ENCODE measurements at regions not wholly inside any gene's neighbourhood (a gene's known extent, or its start where the extent isn't known, plus 50 kb on each side); places are given as distances from the start of the nearest gene placed in this dataset.

DNA sequence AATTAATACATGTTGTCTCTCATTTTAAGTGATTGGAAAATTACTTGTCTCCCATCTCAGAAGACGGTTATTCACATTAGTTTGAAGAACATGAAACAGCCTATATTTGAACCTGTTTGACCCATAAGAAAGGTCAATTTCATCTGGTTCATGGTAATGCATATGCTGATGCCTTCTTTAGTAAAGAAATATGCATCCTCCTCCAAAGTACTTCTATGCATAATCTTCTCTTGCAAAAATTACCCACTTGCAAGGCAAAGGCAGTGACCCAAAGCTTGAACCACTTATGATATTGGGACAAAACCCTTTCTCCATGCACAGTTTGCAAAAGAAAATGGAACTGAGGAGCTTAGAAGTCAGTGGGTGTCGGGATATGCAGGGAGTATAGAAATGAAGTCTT is 65.4 kb upstream of the IRX1 start:
- no peaks in the 10 kb centered on the region for H3K9me1 ChIP-seq (ENCODE audit: control insufficient read depth, insufficient read depth, low read length)
- intact Hi-C loops (cut with micrococcal nuclease) (no loop called here), in situ Hi-C loops (cut with MboI) (no loop called here)
- H3K4me2 ChIP-seq (ENCODE audit: insufficient read depth, low read length) = no peak overlapping the region
- ATAC-seq (no peak), FAIRE-seq (no peak), DNase-seq (ENCODE audit: extremely low read depth in 1 of 4, low spot score in 3 of 4) (no peak)
- H4K20me1 ChIP-seq (replicated peaks; ENCODE audit: control insufficient read depth, insufficient read depth, low read length) = no peaks in the 10 kb centered on the region
- 0% methylated on average over 2 of the region's 2 CpGs for WGBS (ENCODE audit: insufficient coverage, low coverage, missing lambda C conversion rate)
- BruUV-seq (replicated peaks) = no TSS peak
- H3K9me3 ChIP-seq (replicated peaks; ENCODE audit: control insufficient read depth, insufficient read depth, low read depth, low read length) = no peaks in the 10 kb centered on the region
- TF ChIP-seq JUNB (CRISPR knock-in tag; conservative IDR thresholded peaks at IDR 0.05) (no peak), TFAM (CRISPR knock-in tag; conservative IDR thresholded peaks at IDR 0.05) (no peak), U2AF2 (optimal IDR thresholded peaks at IDR 0.05; ENCODE audit: low read depth, low read length) (no peak), ZNF561 (CRISPR knock-in tag; conservative IDR thresholded peaks at IDR 0.05) (no peak), CBX8 (IDR thresholded peaks at IDR 0.05; ENCODE audit: borderline replicate concordance, extremely low read depth, low read depth, low read length, poor library complexity, severe bottlenecking) (no peak), STAT5A (IDR thresholded peaks at IDR 0.05; ENCODE audit: borderline replicate concordance, low read length) (no peak), ZFPM2 (CRISPR knock-in tag; IDR thresholded peaks at IDR 0.05) (no peak), SREBF1 (IDR thresholded peaks at IDR 0.05; ENCODE audit: borderline replicate concordance, low read depth, low read length) (no peak), CTBP1 (IDR thresholded peaks at IDR 0.05; ENCODE audit: borderline replicate concordance) (no peak)
- TF ChIP-seq, protein P1, sequence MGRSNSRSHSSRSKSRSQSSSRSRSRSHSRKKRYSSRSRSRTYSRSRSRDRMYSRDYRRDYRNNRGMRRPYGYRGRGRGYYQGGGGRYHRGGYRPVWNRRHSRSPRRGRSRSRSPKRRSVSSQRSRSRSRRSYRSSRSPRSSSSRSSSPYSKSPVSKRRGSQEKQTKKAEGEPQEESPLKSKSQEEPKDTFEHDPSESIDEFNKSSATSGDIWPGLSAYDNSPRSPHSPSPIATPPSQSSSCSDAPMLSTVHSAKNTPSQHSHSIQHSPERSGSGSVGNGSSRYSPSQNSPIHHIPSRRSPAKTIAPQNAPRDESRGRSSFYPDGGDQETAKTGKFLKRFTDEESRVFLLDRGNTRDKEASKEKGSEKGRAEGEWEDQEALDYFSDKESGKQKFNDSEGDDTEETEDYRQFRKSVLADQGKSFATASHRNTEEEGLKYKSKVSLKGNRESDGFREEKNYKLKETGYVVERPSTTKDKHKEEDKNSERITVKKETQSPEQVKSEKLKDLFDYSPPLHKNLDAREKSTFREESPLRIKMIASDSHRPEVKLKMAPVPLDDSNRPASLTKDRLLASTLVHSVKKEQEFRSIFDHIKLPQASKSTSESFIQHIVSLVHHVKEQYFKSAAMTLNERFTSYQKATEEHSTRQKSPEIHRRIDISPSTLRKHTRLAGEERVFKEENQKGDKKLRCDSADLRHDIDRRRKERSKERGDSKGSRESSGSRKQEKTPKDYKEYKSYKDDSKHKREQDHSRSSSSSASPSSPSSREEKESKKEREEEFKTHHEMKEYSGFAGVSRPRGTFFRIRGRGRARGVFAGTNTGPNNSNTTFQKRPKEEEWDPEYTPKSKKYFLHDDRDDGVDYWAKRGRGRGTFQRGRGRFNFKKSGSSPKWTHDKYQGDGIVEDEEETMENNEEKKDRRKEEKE (IDR thresholded peaks at IDR 0.05; ENCODE audit: borderline replicate concordance in 1 of 2, control insufficient read depth in 1 of 2, low read depth in 2 of 2, low read length in 1 of 2) = no peak
- TF ChIP-seq, protein P2, sequence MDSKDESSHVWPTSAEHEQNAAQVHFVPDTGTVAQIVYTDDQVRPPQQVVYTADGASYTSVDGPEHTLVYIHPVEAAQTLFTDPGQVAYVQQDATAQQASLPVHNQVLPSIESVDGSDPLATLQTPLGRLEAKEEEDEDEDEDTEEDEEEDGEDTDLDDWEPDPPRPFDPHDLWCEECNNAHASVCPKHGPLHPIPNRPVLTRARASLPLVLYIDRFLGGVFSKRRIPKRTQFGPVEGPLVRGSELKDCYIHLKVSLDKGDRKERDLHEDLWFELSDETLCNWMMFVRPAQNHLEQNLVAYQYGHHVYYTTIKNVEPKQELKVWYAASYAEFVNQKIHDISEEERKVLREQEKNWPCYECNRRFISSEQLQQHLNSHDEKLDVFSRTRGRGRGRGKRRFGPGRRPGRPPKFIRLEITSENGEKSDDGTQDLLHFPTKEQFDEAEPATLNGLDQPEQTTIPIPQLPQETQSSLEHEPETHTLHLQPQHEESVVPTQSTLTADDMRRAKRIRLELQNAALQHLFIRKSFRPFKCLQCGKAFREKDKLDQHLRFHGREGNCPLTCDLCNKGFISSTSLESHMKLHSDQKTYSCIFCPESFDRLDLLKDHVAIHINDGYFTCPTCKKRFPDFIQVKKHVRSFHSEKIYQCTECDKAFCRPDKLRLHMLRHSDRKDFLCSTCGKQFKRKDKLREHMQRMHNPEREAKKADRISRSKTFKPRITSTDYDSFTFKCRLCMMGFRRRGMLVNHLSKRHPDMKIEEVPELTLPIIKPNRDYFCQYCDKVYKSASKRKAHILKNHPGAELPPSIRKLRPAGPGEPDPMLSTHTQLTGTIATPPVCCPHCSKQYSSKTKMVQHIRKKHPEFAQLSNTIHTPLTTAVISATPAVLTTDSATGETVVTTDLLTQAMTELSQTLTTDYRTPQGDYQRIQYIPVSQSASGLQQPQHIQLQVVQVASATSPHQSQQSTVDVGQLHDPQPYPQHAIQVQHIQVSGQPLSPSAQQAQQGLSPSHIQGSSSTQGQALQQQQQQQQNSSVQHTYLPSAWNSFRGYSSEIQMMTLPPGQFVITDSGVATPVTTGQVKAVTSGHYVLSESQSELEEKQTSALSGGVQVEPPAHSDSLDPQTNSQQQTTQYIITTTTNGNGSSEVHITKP (IDR thresholded peaks at IDR 0.05; ENCODE audit: partially characterized antibody) = no peak
- H3K4me3 ChIP-seq = no peak overlapping the region
- H3K9ac ChIP-seq (ENCODE audit: insufficient read depth in 1 of 2, low read depth in 2 of 2, low read length in 2 of 2) = no peak overlapping the region
- H3K27ac ChIP-seq (ENCODE audit: extremely low read depth, low read depth, low read length) = no peak overlapping the region
- H3K27me3 ChIP-seq (ENCODE audit: control insufficient read depth in 2 of 2, insufficient read depth in 2 of 2, low read length in 2 of 2) = peaks cover 0 to 7% of the 10 kb centered on the region in 2 experiments; a peak in 2 of 5 replicates
- H3K36me3 ChIP-seq (ENCODE audit: control insufficient read depth, insufficient read depth, low read length) = no peaks in the 10 kb centered on the region
- H2AFZ ChIP-seq (ENCODE audit: low read depth, low read length) = no peak overlapping the region
- H3K4me1 ChIP-seq (replicated peaks in 1 of 2; ENCODE audit: control insufficient read depth in 2 of 2, insufficient read depth in 2 of 2, low read length in 2 of 2) = peaks cover under 1 to 4% of the 10 kb centered on the region in 2 experiments; a peak in 2 of 5 replicates
- ChIA-PET POLR2A (no interaction called here), CTCF (ENCODE audit: low intra/inter-chr PET ratio) (no interaction called here)
- no peaks in the 10 kb centered on the region for H3K79me2 ChIP-seq (ENCODE audit: control insufficient read depth, insufficient read depth, low read length)
